NCI-H187 (cell line): ENCODE measurements at regions not wholly inside any gene's neighbourhood (a gene's known extent, or its start where the extent isn't known, plus 50 kb on each side); places are given as distances from the start of the nearest gene placed in this dataset.

Source experiments
- DNase-seq, 2 experiments: peaks; one replicate each; lab custom pipeline; 2025; lab: John Stamatoyannopoulos, UW

DNA sequence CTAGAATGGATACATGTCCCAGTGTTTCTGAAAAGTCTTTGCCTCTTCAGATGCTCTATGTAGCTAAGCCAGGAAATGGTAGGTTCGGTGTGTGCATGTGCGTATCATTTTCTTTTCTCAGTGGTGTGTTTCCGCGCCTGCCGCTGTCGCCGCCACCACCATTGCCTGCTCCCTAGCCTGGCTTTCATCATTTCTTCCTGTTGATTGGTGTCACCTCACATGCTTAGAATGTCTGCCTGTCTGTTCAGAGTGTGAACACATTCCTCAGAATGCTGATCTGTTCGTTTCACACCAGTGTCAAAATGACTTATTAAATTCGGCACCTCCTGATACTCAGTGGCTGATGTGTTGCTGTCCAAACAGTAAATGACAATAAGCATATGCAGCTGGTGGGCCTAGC is 255.2 kb upstream of the SPRED2 start:
- no peak for DNase-seq

DNA sequence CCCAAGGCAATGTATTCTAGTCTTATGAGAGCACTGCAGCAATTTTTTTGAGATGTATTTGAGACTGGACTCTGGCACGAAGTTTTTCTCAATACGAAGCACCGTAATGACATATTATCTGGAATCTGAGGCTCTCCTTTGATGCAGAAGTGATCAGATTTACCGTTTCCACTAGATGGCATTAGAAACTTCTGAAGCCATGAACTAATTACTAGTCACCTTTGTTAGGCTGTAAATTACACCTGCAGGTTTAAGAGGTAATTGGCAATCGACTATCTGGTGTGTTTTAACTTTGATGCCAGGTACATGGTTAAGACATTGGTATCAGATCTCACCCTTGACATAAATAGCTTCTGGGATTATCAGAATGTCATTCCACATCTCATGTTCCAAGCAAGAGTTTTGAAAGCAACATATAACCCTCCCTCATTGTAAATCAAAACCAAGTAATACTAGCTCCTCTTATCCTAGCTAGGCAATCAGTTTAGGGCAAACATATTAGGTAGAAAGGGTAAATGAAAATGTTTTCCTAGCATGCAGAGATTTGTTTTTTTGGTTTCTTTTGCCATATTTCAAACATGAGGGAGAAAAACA is 254.6 kb upstream of the SPRED2 start:
- DNase-seq = no peak

DNA sequence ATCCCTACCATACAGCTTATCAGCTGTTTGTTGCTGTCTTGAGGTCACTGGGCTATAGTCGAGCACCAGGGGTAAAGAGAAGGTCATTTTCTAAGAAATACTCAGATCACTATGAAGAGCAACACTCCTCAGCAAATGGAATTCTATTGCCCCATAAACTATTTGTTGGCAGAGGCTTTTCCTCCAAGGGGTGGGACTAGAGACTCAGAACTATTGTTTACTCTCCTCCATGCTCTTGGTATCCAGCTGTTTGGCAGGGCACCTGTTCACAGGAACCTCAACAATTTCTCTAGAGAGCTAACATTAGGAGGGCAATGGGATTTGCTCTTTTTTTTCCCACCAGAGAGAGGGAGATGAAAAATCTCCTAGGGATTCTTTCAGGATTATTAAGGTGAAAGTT is 249.1 kb upstream of the SPRED2 start:
- no peak for DNase-seq

DNA sequence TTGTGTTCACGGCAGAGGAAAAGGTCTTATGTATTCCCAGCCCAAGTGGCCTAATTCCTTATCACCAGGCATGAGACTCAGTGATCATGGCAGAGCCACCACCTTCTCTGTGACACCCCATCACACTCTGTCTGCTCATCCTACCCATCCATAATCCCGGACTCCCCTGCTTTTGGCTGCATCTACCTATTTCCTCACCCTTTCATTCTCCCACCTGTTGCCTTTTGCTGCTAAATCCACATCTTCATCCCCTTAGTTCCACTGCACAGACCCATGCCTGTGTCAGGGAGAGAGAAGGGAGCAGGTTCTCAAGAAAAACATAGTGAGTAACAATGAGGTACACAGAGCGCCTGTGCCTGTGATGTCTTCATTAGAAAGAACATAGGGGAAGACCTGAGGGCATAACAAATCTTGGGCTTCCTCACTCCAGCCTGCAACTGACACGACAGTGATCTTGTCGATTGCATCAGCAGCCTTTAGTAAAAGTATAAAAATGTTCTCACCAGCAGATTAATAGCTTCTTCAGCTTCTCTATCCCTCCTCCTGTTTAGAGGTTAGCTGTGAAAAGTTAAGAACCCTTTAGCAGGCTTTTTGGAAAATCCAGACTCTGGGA is 246.5 kb upstream of the SPRED2 start:
- no peak for DNase-seq

DNA sequence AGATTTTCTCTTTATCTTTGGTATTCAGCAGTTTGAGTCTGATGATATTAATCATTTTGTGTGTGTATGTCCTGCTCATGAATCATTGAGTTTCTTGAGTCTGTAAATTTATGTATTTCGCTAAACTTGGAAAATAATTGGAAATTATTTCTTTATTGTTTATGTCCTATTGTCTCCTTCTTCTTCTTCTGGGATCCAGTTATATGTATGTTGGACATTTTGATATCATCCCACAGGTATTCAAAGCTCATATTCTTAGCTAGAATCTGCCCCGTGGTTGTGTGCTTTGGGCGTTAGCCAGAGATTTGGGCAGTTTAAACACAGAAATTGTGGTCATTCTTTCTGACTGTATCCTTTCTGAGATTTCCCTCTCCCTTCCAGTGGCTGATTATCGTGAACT is 243.0 kb upstream of the SPRED2 start:
- no peak for DNase-seq

DNA sequence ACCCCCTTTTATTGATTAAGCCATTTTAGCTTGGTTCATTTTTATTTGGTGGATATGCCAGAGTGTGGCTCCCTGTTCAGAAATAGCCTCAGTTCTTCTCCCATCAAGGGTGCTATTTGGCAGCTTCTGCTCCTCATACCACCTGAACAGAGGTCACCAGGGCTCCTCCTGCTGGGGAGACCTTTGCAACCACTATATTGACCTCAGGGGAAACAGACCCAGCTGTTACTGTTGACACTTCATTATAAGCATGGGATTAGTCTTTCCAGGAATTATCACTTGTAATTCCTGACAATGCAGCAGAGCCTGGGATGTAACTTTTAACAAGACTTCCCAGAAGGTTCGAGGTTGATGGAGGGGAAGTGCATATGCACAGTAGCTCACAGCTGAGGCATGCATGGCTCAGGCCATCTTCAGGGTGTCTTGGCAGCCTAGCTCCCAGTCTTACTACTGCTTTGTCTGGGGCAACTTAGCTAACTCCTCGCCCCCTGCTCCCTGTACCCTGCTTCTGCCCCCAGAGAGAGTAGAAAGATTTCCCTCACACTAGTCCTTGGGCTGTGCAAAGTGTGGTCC is 239.4 kb upstream of the SPRED2 start:
- no peak for DNase-seq

DNA sequence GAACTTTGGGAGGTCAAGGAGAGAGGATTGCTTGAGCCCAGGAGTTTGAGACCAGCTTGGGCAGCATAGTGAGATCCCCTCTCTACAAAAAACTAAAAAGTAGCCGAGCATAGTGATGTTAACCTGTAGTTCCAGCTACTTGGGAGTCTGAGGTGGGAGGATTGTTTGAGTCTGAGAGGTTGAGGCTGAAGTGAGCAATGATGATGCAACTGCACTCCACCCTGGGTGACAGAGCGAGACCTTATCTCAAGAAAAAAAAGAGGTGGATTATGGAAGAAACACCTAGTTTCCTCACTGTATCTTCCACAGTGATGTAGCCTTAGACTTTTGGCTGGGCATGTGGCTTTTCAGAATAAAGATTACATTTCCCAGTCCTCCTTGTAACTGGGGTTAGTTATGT is 237.2 kb upstream of the SPRED2 start:
- DNase-seq = no peak

DNA sequence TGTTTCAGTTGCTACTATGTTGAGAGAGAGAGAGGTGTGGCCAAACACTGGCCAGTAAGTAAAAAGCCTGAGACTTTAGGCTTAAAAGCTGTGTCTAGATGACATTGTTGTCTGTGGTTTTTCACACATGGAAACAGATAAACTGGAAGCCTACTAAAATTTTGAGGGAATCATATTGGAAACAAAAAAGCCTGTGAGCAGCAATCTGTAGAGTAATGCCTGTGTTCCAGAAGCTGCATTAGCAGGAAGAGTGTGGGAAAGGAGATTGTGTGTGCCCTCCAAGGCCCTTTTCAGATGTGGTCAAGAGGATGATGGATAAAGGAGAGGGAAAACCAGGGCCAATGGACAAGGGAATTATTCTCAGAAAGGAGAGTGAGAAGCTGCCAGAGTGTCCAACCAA is 236.3 kb upstream of the SPRED2 start:
- no peak for DNase-seq

DNA sequence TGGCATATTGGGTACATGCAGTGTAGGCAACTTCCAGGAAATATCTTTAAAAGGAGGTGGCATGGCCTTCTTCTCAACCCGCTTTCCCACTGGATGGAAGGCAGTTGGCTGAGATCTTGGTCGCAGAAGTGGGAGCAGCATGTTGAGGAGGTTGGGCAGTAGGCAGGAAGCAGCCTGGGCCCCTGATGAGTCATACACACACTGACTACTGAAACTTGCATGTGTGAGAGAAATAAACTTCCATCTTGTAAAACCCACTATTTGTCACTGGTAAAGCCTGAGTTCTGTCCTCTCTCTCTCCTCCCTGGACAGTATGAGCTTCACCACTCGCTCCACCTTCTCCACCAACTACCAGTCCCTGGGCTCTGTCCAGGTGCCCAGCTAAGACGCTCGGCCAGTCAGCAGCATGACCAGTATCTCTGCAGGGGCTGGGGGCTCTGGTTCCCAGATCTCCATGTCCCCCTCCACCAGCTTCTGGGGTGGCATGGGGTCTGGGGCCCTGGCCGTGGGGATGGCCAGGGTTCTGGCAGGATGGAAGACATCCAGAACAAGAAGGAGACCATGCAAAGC is 233.8 kb upstream of the SPRED2 start:
- DNase-seq = no peak

DNA sequence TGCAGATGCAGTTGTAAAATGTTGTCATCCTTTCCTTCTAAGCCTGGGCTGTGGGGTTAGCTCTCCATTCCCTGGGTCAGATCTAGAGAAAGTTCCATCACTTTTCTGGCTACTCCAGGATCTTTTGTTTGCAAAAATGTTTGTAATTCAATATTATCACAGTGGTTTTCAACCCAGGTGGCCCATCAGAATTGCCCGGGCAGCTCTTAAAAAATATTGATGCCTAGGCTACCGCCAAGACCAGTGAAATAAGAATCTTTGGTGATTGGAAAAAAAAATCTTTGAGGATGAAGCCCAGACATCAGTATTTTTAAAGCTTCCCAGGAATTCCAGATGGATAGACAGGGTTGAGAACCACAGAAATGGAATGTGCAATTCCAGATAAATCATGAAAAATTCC is 232.5 kb upstream of the SPRED2 start:
- DNase-seq = no peak

DNA sequence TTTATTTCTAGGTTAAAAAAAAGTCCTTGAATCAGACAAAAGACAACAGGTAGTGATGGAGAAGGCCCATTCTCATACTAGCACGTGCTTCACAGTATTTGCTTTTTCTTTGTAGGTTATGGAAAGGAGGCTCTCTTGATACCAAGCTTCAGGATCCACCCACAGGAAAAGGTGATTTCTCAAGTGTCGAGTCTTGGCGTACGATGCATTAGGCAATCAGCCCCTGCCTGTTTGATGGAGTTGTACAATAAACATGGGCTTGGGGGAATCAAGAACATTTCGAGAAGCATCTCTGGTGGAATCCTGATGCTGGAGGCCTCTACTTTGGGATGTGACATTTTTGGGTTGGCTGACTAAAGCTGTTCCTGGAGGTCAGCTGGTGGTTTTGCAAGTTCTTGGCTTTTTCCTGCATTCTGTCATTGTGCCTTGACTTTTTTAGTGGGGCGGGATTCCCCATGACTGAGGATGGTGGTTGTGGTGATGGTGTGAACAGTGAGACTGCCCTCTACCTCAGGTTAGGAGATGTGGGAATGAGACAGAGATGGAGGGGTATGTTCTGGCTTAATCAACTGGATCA is 231.5 kb upstream of the SPRED2 start:
- no peak for DNase-seq

DNA sequence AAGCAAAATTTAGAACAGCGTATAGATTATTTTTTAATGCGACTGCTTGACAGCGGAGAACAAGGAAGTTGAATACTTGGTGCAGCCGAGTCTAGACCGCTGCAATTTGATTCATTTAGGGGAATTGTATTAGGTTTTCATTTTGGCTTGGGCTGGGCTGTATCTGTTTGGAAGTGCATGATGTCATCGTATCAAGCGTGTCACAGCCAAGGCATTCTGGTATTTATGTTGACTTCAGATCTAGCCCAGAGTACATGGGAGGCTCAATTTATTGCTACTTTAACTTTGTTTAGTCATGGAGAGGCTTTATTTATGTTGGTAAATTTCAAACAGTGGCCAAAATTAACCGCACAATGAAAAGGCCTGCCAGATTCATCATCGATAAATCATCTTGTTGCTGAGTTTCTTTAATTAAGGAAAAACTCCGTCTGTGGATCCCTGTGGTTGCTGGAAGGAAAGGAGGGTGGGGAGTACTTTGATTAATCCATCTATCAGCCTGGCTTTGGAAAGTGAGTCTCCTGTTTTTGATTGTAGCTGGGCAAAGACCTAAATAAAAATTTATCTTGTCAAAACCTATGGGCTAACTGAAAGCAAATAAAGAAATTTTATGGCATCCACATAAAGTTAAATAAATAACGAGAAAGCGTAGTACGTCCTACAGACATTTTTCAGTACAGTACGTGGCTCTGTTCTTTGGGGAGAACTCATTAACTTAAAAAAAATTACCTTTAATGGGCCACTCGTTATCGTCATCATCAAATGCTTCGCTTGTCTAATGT is 230.4 kb upstream of the SPRED2 start:
- DNase-seq = no peak

DNA sequence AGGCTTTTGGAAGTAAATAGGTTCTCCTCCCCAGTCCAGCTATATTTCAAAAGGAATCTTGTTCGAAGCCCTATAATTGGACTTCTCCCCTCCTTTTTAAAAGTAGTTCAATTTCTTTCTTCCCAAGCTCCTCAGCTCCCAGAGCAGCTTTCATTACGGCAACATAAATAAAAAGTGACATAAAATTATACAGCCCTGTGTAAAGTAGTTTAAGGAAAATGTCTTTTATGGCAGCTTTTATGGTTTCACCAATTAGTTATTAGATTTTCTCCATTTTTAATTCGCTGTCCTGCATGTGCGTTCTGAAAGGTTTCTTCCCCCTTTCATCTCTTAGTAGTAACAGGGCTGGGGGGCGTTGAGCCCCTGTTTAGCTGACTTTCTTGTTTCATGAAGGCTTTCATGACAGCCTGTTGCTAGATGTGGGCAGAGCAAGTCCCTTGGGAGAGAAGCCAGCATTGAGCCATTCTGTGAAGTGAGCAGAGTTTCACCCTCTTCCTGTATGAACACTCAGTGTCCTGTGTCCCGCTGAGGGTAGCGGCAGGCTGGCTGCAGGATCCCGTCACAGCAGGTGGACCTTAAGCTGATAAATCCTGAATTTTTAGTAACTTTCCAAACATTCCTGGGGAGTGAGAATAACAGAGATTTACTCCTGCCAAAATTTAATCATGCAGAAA is 229.7 kb upstream of the SPRED2 start:
- DNase-seq = no peak

DNA sequence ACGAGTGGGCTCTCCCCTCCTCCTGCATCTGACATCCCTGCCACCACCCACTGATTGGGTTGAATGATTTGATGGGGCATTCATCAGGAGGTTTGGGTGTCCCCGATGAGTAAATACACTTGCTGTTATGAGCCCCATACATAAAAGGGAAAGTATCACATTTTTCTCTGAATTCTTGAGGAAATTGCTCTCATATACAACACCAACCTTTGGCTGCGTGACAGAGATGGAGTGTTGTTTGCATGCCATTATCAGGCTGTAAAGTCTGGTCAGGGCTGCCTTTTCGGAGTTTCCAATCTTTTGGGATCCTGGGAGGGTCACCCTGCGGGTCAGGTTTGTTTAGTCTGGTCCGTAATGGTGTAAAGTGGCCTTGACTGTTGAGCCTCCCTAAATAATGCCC is 227.9 kb upstream of the SPRED2 start:
- DNase-seq = no peak

DNA sequence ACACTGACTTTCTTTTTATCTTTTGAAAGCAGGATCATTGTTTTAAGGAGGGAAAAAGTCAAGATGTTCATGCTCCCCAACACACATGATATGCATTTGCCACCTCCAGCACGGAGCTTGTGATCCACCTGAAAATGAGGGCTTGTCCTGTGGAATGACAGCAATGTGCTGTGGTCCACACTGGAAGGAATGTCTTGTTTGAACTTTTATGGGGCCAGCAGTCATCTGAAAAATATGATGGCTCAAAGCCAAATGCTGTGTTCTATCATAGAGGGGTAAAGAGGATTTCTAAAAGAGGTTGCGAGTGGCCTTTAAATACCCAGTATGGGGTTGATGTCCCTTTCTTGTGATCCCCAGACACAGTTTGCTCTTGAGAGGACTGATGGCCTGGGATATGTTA is 226.5 kb upstream of the SPRED2 start:
- no peak for DNase-seq

DNA sequence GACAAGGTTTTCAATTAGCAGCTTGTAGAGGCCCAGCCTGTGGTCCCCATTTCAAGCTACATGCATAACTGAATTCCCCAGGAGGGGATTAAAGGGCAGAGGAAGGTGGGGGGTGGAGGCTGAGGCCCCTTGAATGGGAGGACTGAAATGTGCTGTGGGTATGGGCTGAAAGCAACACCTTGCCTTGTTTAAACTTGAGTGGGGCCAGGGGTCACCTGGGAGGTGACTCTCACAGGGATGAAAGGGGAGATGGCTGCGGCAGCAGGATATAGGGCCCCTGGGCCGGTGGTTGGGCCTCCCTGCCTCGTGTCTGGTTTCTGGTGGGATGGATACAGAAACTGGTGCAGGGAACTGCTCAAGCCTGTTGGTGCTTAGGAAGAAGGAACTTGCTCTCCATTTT is 225.9 kb upstream of the SPRED2 start:
- DNase-seq = no peak

DNA sequence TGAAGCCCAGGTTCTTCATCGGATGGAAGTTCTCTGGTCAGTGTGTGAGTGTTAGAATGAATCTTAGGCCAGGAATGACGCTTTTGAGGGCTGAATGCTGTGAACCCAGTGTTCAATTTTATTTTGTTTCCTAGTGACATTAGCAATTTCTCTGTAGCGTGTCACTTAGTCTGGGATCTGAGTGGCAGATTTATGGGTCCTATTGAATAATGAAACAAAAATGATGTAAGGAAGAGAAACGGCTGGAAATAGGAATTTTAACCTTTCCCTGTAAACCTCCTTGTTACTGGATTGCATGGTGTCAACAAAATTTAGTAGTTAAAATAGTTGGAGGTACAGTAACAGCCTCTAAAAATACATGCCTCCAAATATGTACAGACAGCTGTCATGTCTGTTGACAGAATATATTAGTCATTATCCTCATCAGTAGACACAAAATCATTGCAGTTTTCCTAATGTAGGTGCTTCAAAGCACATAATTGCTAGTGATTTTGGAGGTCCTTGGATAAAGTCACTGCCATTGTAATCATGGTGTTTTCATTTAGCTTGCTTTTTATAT is 223.8 kb upstream of the SPRED2 start:
- DNase-seq = no peak

DNA sequence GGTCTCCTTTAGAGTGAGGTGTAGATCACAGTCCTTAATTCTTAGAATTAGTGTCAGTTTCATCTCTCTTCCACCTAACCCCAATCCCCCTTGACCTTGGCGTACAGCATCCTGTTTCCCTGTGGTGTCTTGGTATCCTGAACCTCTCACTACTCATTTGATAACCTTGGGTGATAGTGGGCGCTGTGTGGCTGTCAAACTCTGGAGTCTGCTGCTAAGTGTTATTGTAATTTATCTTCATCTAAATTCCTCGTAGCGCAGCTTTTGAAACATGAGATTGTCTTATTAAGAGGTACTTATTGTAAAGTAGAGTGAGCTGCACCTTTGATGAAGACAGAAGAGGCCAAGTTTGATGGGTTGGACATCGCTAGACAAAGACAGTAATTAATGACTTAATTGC is 222.6 kb upstream of the SPRED2 start:
- DNase-seq = peak; percentile 28 to 59

DNA sequence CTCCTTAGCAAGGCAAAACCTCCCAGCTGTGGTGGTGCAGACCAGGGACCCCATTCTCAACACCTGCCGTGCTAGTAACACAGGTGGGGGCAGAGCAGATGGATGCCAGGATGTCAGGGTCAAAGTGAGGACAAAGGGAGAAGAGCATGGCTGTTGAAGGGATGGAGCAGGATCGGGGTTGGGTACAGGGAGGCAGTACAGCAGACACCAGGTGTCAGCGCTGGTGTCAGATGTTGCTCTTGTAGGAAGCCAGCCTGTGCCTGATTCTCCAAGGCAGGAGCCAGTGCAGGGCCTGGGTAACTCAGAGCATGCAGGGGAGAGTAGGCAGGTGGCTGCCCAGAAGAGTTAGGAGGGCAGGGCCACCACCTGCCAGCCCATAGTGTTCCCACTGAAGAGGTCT is 222.1 kb upstream of the SPRED2 start:
- peak; percentile 16 to 52 for DNase-seq

DNA sequence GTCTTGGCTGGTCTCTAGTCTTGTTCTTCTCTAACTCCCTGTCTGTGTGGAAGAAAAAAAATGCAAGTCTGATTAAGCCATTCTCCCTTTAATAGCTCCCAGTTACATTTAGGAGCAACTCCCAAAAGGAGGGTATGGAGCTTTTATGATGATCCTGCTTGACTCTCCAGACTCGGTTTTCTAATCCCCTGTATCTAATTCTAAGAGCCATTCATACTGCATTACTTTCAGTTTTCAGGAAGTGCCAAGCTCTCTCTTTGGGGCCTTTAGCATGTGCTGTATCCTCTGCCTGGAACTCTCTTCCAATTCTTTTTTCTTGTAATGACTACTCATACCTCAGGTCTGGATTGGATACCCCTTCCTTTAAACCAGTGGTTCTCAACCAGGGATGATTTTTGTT is 219.7 kb upstream of the SPRED2 start:
- DNase-seq = no peak

DNA sequence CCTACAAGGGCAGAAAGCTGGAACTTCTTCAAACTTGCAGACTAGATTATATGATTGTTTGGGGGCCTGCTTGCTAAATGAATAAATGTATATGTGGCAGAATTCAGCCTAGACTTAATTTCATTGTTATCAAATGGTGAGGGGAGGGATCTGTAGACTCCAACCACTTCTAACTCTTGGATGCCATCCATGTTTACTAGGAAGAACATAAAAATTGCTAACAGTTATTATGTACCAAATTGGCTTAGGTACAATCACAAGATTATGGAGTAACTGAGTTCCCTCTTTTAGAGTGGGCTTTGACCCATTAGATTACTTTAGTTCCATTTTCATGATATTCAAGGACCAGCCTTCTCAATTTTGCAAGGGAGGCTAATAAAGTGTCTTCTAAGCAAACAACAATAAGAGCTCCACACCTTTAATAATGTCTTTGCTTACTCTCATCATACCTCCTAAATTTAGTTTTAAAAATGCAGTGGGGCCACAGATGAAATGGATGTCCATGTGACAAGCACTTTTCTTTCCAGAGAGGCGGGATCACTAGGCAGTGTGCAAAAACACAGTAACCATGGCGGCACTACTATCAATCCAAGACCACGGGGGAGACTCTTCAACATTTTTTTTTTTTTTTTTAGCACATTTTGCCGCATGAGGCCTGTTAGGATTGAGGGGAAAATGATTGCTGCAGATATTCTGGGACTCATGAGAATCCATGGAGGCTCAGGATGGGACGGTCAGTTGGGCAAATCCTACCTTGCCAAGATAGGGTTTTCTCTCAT is 217.6 kb upstream of the SPRED2 start:
- DNase-seq = no peak
